ENCODE measurements at regions not wholly inside any gene's neighbourhood (a gene's known extent, or its start where the extent isn't known, plus 50 kb on each side); places are given as distances from the start of the nearest gene placed in this dataset.

GRCh38 chr15:93179072-93179471 lies 90.1 kb upstream of the RGMA start:
- Histone ChIP-seq H3K27me3 (ENCODE audit: insufficient read depth, low read length, poor library complexity) (no peaks in the 10 kb centered on the region), H3K4me2 (ENCODE audit: insufficient read depth, low read length) (no peak overlapping the region), H4K20me1 (ENCODE audit: insufficient read depth, low read length) (no peaks in the 10 kb centered on the region), H3K4me3 (ENCODE audit: low read depth in 1 of 2, low read length in 2 of 2) (no peak overlapping the region), H2AFZ (ENCODE audit: low read depth, low read length) (no peak overlapping the region), H3K9me3 (ENCODE audit: insufficient read depth, low read length, severe bottlenecking) (no peaks in the 10 kb centered on the region), H3K9ac (ENCODE audit: low read depth, low read length) (no peak overlapping the region), H3K36me3 (ENCODE audit: insufficient read depth, low read length) (no peaks in the 10 kb centered on the region), H3K79me2 (ENCODE audit: insufficient read depth, low read length) (no peaks in the 10 kb centered on the region), H3K27ac (ENCODE audit: low read length) (peak overlapping the region; percentile 36; the same call in 1 of the 2 replicates), H3K4me1 (ENCODE audit: insufficient read depth, low read length) (peaks cover 8% of the 10 kb centered on the region)
- DNase-seq (no peak), ATAC-seq (ENCODE audit: insufficient read depth, low read depth) (no peak)
- no peak for TF ChIP-seq CTCF (IDR thresholded peaks at IDR 0.05; ENCODE audit: borderline replicate concordance, extremely low read depth, low read length, poor library complexity, severe bottlenecking)
- no peak for TF ChIP-seq EZH2 (IDR thresholded peaks at IDR 0.05; ENCODE audit: borderline replicate concordance, low read depth, low read length, severe bottlenecking)

GRCh38 chr15:93178371-93178770 lies 89.4 kb upstream of the RGMA start:
- DNase-seq: no peak
- peaks cover 8% of the 10 kb centered on the region for H3K4me1 ChIP-seq (ENCODE audit: insufficient read depth, low read length)
- no peak overlapping the region for H3K4me3 ChIP-seq (ENCODE audit: low read depth in 1 of 2, low read length in 2 of 2)
- TF ChIP-seq EZH2 (IDR thresholded peaks at IDR 0.05; ENCODE audit: borderline replicate concordance, low read depth, low read length, severe bottlenecking) (no peak), CTCF (IDR thresholded peaks at IDR 0.05; ENCODE audit: borderline replicate concordance, extremely low read depth, low read length, poor library complexity, severe bottlenecking) (no peak)
- no peak overlapping the region for H2AFZ ChIP-seq (ENCODE audit: low read depth, low read length)
- no peaks in the 10 kb centered on the region for H3K36me3 ChIP-seq (ENCODE audit: insufficient read depth, low read length)
- no peak for ATAC-seq (ENCODE audit: insufficient read depth, low read depth)
- no peak overlapping the region for H3K4me2 ChIP-seq (ENCODE audit: insufficient read depth, low read length)
- peak overlapping the region; percentile 36; the same call in 1 of the 2 replicates for H3K27ac ChIP-seq (ENCODE audit: low read length)
- H3K27me3 ChIP-seq (ENCODE audit: insufficient read depth, low read length, poor library complexity): no peaks in the 10 kb centered on the region
- no peaks in the 10 kb centered on the region for H3K79me2 ChIP-seq (ENCODE audit: insufficient read depth, low read length)
- no peak overlapping the region for H3K9ac ChIP-seq (ENCODE audit: low read depth, low read length)
- H3K9me3 ChIP-seq (ENCODE audit: insufficient read depth, low read length, severe bottlenecking): no peaks in the 10 kb centered on the region
- H4K20me1 ChIP-seq (ENCODE audit: insufficient read depth, low read length): no peaks in the 10 kb centered on the region

- no peak overlapping the region for H3K4me2 ChIP-seq (ENCODE audit: insufficient read depth, low read length)
- H3K79me2 ChIP-seq (ENCODE audit: insufficient read depth, low read length): no peaks in the 10 kb centered on the region
- ATAC-seq (ENCODE audit: insufficient read depth, low read depth) (no peak), DNase-seq (no peak)
- H3K36me3 ChIP-seq (ENCODE audit: insufficient read depth, low read length): no peaks in the 10 kb centered on the region
- no peak overlapping the region for H2AFZ ChIP-seq (ENCODE audit: low read depth, low read length)
- H4K20me1 ChIP-seq (ENCODE audit: insufficient read depth, low read length): no peaks in the 10 kb centered on the region
- H3K9me3 ChIP-seq (ENCODE audit: insufficient read depth, low read length, severe bottlenecking): no peaks in the 10 kb centered on the region
- TF ChIP-seq CTCF (IDR thresholded peaks at IDR 0.05; ENCODE audit: borderline replicate concordance, extremely low read depth, low read length, poor library complexity, severe bottlenecking): no peak
- no peak for TF ChIP-seq EZH2 (IDR thresholded peaks at IDR 0.05; ENCODE audit: borderline replicate concordance, low read depth, low read length, severe bottlenecking)
- H3K27me3 ChIP-seq (ENCODE audit: insufficient read depth, low read length, poor library complexity): no peaks in the 10 kb centered on the region
- H3K4me1 ChIP-seq (ENCODE audit: insufficient read depth, low read length): peaks cover 10% of the 10 kb centered on the region
- no peak overlapping the region for H3K4me3 ChIP-seq (ENCODE audit: low read depth in 1 of 2, low read length in 2 of 2)
- H3K27ac ChIP-seq (ENCODE audit: low read length): no peak overlapping the region
- H3K9ac ChIP-seq (ENCODE audit: low read depth, low read length): no peak overlapping the region
These were observed 87.1 kb upstream of the RGMA start for GRCh38 chr15:93176065-93176464.

- DNase-seq: no peak
- no peak overlapping the region for H2AFZ ChIP-seq (ENCODE audit: low read depth, low read length)
- H3K79me2 ChIP-seq (ENCODE audit: insufficient read depth, low read length): no peaks in the 10 kb centered on the region
- no peaks in the 10 kb centered on the region for H3K9me3 ChIP-seq (ENCODE audit: insufficient read depth, low read length, severe bottlenecking)
- H3K4me3 ChIP-seq (ENCODE audit: low read depth in 1 of 2, low read length in 2 of 2): no peak overlapping the region
- no peaks in the 10 kb centered on the region for H4K20me1 ChIP-seq (ENCODE audit: insufficient read depth, low read length)
- no peak overlapping the region for H3K4me2 ChIP-seq (ENCODE audit: insufficient read depth, low read length)
- ATAC-seq (ENCODE audit: insufficient read depth, low read depth): no peak
- no peak overlapping the region for H3K27ac ChIP-seq (ENCODE audit: low read length)
- no peak overlapping the region for H3K9ac ChIP-seq (ENCODE audit: low read depth, low read length)
- H3K4me1 ChIP-seq (ENCODE audit: insufficient read depth, low read length): peaks cover 10% of the 10 kb centered on the region
- H3K27me3 ChIP-seq (ENCODE audit: insufficient read depth, low read length, poor library complexity): no peaks in the 10 kb centered on the region
- no peaks in the 10 kb centered on the region for H3K36me3 ChIP-seq (ENCODE audit: insufficient read depth, low read length)
- TF ChIP-seq EZH2 (IDR thresholded peaks at IDR 0.05; ENCODE audit: borderline replicate concordance, low read depth, low read length, severe bottlenecking) (no peak), CTCF (IDR thresholded peaks at IDR 0.05; ENCODE audit: borderline replicate concordance, extremely low read depth, low read length, poor library complexity, severe bottlenecking) (no peak)
These were observed 85.8 kb upstream of the RGMA start for GRCh38 chr15:93174836-93175235.
